ENCODE measurements at regions not wholly inside any gene's neighbourhood (a gene's known extent, or its start where the extent isn't known, plus 50 kb on each side); places are given as distances from the start of the nearest gene placed in this dataset.
"Not testable (repeated sequence)": the region's sequence is repeated elsewhere in the genome, so short reads cannot be mapped to it uniquely, and the experiment has no call there.

DNA sequence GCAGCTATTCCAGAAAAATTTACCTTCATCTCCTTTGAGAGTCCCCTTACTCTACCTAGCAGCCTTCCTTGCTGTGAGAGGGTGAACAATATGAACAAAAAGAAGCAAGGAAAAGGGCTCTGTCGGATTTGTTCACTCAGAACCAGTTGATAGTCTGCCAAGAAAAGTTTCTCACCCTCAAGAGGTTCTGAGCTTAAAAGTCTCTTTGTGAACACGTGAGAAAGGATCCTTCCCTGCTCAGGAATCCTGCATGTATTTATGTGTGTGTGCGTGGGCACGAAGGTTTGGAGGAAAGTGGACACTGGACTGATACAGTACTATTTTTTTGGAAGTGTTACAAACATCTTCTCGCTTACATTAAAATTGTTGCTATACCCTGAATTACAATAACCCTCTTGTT is 178.6 kb upstream of the JADE1 start:
- Histone ChIP-seq H3K27me3 (replicated peaks; ENCODE audit: control insufficient read depth, insufficient read depth, low read length) (no peaks in the 10 kb centered on the region), H3K9ac (ENCODE audit: low read length) (peak overlapping the region; percentile 8), H3K9me3 (ENCODE audit: control insufficient read depth, low read length) (no peaks in the 10 kb centered on the region), H3K36me3 (ENCODE audit: control insufficient read depth, insufficient read depth, low read length, severe bottlenecking) (no peaks in the 10 kb centered on the region), H3K4me1 (ENCODE audit: control insufficient read depth, insufficient read depth, low read length) (peaks cover 25% of the 10 kb centered on the region), H3K4me3 (ENCODE audit: low read length) (no peak overlapping the region)
- DNase-seq (ENCODE audit: low read depth), result no peak

DNA sequence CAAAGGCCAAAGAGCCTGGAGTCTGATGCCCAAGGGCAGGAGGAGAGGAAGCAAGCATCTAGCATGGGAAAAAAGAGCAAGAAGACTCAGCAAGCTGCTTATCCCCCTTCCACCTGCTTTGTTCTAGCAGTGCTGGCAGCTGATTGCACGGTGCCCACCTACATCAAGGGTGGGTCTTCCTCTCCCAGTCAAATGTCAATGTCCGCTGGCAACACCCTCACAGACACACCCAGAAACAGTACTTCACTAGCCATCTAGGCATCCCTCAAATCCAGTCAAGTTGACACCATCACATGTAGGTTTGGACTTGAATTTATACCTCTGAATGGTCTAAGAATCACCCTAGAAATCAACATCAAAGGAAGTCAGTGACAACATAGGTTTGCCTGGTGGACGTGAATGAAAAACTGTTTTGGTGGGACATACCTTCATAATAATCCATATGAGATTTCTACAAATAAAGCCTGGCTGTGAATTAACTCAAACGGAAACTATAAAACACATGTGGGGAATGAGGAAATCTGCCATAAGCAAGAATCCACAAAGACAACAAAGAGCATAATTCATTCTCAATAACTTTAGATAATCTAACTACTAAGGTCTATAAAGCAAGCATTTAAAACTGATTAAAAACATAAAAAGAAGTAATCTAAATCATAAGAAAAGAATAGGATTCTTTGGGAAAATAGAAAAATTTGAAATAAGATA is 185.8 kb upstream of the JADE1 start:
- no peak for DNase-seq (ENCODE audit: low read depth)
- no peak overlapping the region for H3K4me3 ChIP-seq (ENCODE audit: low read length)
- no peaks in the 10 kb centered on the region for H3K9me3 ChIP-seq (ENCODE audit: control insufficient read depth, low read length)
- no peaks in the 10 kb centered on the region for H3K36me3 ChIP-seq (ENCODE audit: control insufficient read depth, insufficient read depth, low read length, severe bottlenecking)
- no peak overlapping the region for H3K9ac ChIP-seq (ENCODE audit: low read length)
- H3K27me3 ChIP-seq (replicated peaks; ENCODE audit: control insufficient read depth, insufficient read depth, low read length), result no peaks in the 10 kb centered on the region
- no peaks in the 10 kb centered on the region for H3K4me1 ChIP-seq (ENCODE audit: control insufficient read depth, insufficient read depth, low read length)

- H3K4me1 ChIP-seq (ENCODE audit: control insufficient read depth, insufficient read depth, low read length); H3K4me3 ChIP-seq (ENCODE audit: low read length); H3K9me3 ChIP-seq (ENCODE audit: control insufficient read depth, low read length); DNase-seq (ENCODE audit: low read depth); H3K27me3 ChIP-seq (replicated peaks; ENCODE audit: control insufficient read depth, insufficient read depth, low read length); H3K36me3 ChIP-seq (ENCODE audit: control insufficient read depth, insufficient read depth, low read length, severe bottlenecking); H3K9ac ChIP-seq (ENCODE audit: low read length): not testable (repeated sequence)
Observed at GRCh38 chr4:128620279-128620965, 189.1 kb upstream of the JADE1 start.

DNA sequence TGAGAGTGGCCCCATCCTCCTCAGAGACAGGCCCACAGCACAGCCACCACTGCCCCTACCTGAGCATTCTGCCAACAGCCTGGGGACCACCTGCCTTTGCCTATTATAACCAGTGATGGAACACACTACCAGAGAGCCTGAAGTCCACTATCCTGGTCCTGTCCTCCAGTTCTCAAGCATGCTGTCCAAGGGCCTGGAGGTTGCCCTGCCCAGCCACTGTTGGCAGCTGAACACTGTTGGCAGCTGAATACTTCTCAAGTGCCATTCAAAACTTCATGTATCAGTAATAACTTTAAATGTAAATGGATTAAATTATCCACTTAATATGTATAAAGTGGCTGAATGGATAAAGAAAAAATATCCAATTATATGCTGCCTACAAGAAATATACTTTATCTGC is 194.3 kb upstream of the JADE1 start:
- no peaks in the 10 kb centered on the region for H3K9me3 ChIP-seq (ENCODE audit: control insufficient read depth, low read length)
- H3K36me3 ChIP-seq (ENCODE audit: control insufficient read depth, insufficient read depth, low read length, severe bottlenecking), result no peaks in the 10 kb centered on the region
- no peaks in the 10 kb centered on the region for H3K4me1 ChIP-seq (ENCODE audit: control insufficient read depth, insufficient read depth, low read length)
- no peak overlapping the region for H3K4me3 ChIP-seq (ENCODE audit: low read length)
- no peak overlapping the region for H3K9ac ChIP-seq (ENCODE audit: low read length)
- H3K27me3 ChIP-seq (replicated peaks; ENCODE audit: control insufficient read depth, insufficient read depth, low read length), result no peaks in the 10 kb centered on the region
- DNase-seq (ENCODE audit: low read depth), result no peak

- Histone ChIP-seq H3K36me3 (ENCODE audit: control insufficient read depth, insufficient read depth, low read length, severe bottlenecking) (no peaks in the 10 kb centered on the region), H3K9me3 (ENCODE audit: control insufficient read depth, low read length) (no peaks in the 10 kb centered on the region), H3K4me3 (ENCODE audit: low read length) (no peak overlapping the region), H3K9ac (ENCODE audit: low read length) (no peak overlapping the region), H3K27me3 (replicated peaks; ENCODE audit: control insufficient read depth, insufficient read depth, low read length) (no peaks in the 10 kb centered on the region), H3K4me1 (ENCODE audit: control insufficient read depth, insufficient read depth, low read length) (peaks cover 9% of the 10 kb centered on the region)
- no peak for DNase-seq (ENCODE audit: low read depth)
Observed at GRCh38 chr4:128608006-128608405, 201.5 kb upstream of the JADE1 start.

GRCh38 chr4:128606173-128606572 is 203.3 kb upstream of the JADE1 start:
- Histone ChIP-seq H3K4me1 (ENCODE audit: control insufficient read depth, insufficient read depth, low read length) (peaks cover 22% of the 10 kb centered on the region), H3K4me3 (ENCODE audit: low read length) (no peak overlapping the region), H3K9me3 (ENCODE audit: control insufficient read depth, low read length) (no peaks in the 10 kb centered on the region), H3K9ac (ENCODE audit: low read length) (no peak overlapping the region), H3K27me3 (replicated peaks; ENCODE audit: control insufficient read depth, insufficient read depth, low read length) (no peaks in the 10 kb centered on the region), H3K36me3 (ENCODE audit: control insufficient read depth, insufficient read depth, low read length, severe bottlenecking) (no peaks in the 10 kb centered on the region)
- no peak for DNase-seq (ENCODE audit: low read depth)

DNA sequence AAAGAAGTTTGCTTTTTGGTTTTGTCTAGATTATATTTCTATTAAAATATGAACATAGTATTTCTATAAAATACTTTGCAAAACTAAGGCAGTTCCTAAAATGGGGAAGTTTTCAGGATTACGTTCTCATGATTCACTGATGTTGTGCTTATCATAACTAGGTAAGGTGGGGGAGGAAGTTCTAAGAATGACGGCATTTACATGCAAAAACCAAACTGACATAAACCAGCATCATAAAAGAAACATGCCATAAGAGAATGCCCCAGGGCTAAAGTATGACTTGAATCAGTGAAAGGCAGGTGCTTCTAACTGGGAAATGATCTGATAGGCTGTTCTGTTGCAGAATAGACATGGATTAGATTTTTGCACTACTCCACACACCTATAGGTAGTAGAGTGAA is 204.7 kb upstream of the JADE1 start:
- Histone ChIP-seq H3K27me3 (replicated peaks; ENCODE audit: control insufficient read depth, insufficient read depth, low read length) (no peaks in the 10 kb centered on the region), H3K9ac (ENCODE audit: low read length) (no peak overlapping the region), H3K9me3 (ENCODE audit: control insufficient read depth, low read length) (no peaks in the 10 kb centered on the region), H3K4me3 (ENCODE audit: low read length) (no peak overlapping the region), H3K4me1 (ENCODE audit: control insufficient read depth, insufficient read depth, low read length) (peaks cover 34% of the 10 kb centered on the region), H3K36me3 (ENCODE audit: control insufficient read depth, insufficient read depth, low read length, severe bottlenecking) (no peaks in the 10 kb centered on the region)
- DNase-seq (ENCODE audit: low read depth), result no peak

DNA sequence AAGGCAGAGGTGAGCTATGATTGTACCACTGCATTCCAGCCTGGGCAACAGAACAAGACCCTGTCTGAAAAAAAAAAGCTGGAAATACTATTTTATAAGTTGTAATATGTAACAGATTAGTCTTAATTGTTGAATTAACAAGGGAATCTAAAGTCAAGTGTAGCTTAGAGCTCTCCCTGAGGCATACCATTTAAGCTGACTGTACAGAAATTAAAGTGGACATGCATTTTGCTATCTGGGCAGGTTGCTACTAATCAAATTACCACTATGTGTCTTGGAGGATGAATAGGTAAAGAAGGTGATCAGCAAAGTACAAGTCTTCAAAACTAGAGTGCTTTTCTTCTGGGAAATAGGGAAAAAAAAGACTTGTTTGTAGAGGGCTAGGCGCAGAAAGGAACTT is 205.3 kb upstream of the JADE1 start:
- DNase-seq (ENCODE audit: low read depth), result no peak
- H3K9me3 ChIP-seq (ENCODE audit: control insufficient read depth, low read length), result no peaks in the 10 kb centered on the region
- peaks cover 41% of the 10 kb centered on the region for H3K4me1 ChIP-seq (ENCODE audit: control insufficient read depth, insufficient read depth, low read length)
- no peak overlapping the region for H3K4me3 ChIP-seq (ENCODE audit: low read length)
- H3K9ac ChIP-seq (ENCODE audit: low read length), result no peak overlapping the region
- H3K36me3 ChIP-seq (ENCODE audit: control insufficient read depth, insufficient read depth, low read length, severe bottlenecking), result no peaks in the 10 kb centered on the region
- no peaks in the 10 kb centered on the region for H3K27me3 ChIP-seq (replicated peaks; ENCODE audit: control insufficient read depth, insufficient read depth, low read length)

DNA sequence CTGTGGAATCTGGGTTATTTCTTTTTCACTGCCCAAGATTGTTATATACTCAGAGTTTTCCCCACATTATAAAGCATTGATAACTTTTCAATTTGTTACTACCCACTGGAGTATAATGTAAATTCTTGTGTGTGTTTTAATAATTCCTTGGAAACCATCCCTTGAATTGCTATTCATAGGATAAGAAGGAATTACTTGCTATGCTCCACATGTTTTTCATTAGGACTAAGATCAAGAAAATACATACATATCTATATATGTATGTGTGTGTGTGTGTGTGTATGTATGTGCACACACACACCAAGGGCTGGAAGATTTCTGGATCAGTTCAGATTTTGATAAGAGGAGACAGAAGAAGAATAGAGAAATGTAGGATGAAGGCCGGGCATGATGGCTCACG is 206.4 kb upstream of the JADE1 start:
- Histone ChIP-seq H3K36me3 (ENCODE audit: control insufficient read depth, insufficient read depth, low read length, severe bottlenecking) (no peaks in the 10 kb centered on the region), H3K9ac (ENCODE audit: low read length) (no peak overlapping the region), H3K4me1 (ENCODE audit: control insufficient read depth, insufficient read depth, low read length) (peaks cover 41% of the 10 kb centered on the region), H3K4me3 (ENCODE audit: low read length) (no peak overlapping the region), H3K9me3 (ENCODE audit: control insufficient read depth, low read length) (no peaks in the 10 kb centered on the region), H3K27me3 (replicated peaks; ENCODE audit: control insufficient read depth, insufficient read depth, low read length) (no peaks in the 10 kb centered on the region)
- no peak for DNase-seq (ENCODE audit: low read depth)

GRCh38 chr4:128601991-128602695 is 207.4 kb upstream of the JADE1 start:
- Histone ChIP-seq H3K4me3 (ENCODE audit: low read length) (no peak overlapping the region), H3K4me1 (ENCODE audit: control insufficient read depth, insufficient read depth, low read length) (peaks cover 41% of the 10 kb centered on the region), H3K9me3 (ENCODE audit: control insufficient read depth, low read length) (no peaks in the 10 kb centered on the region), H3K36me3 (ENCODE audit: control insufficient read depth, insufficient read depth, low read length, severe bottlenecking) (no peaks in the 10 kb centered on the region), H3K27me3 (replicated peaks; ENCODE audit: control insufficient read depth, insufficient read depth, low read length) (no peaks in the 10 kb centered on the region), H3K9ac (ENCODE audit: low read length) (peak overlapping the region; percentile 72)
- DNase-seq (ENCODE audit: low read depth), result peak; percentile 35

GRCh38 chr4:128600996-128601871 is 208.3 kb upstream of the JADE1 start:
- no peaks in the 10 kb centered on the region for H3K9me3 ChIP-seq (ENCODE audit: control insufficient read depth, low read length)
- H3K4me1 ChIP-seq (ENCODE audit: control insufficient read depth, insufficient read depth, low read length), result peaks cover 37% of the 10 kb centered on the region
- peak; percentile 83 for DNase-seq (ENCODE audit: low read depth)
- H3K36me3 ChIP-seq (ENCODE audit: control insufficient read depth, insufficient read depth, low read length, severe bottlenecking), result no peaks in the 10 kb centered on the region
- H3K9ac ChIP-seq (ENCODE audit: low read length), result peak overlapping the region; percentile 72
- peak overlapping the region; percentile 30 for H3K4me3 ChIP-seq (ENCODE audit: low read length)
- H3K27me3 ChIP-seq (replicated peaks; ENCODE audit: control insufficient read depth, insufficient read depth, low read length), result no peaks in the 10 kb centered on the region

Data from adipocyte (in vitro differentiated cells).